Aorta (tissue), 5 donors: ENCODE measurements at regions not wholly inside any gene's neighbourhood (a gene's known extent, or its start where the extent isn't known, plus 50 kb on each side); places are given as distances from the start of the nearest gene placed in this dataset.

Experiments used
- ATAC-seq: fragments of 200-7000 bp; cut with Tn5 transposase; one replicate; pipeline ENCODE4 v1.9.1; 2022; ENCODE audit warnings: moderate library complexity; ENCODE audit not compliant: low FRiP score
- DNase-seq, 2 donors: peaks; one replicate each; pipeline ENCODE4 v3.0.0-alpha.2; 2020
- H3K27ac ChIP-seq, 2 donors: one replicate each; pipeline ENCODE4 v1.5.1; 2013; ENCODE audit warnings: low read length in 2 of 2, mild to moderate bottlenecking in 2 of 2, moderate library complexity in 2 of 2, control low read depth in 1 of 2, inconsistent platforms in 1 of 2, low read depth in 1 of 2
- H3K27me3 ChIP-seq, 2 donors: one replicate each; pipeline ENCODE4 v1.6.1; 2013; ENCODE audit warnings: control low read depth in 1 of 2, low read length in 1 of 2, mild to moderate bottlenecking in 1 of 2, moderate library complexity in 1 of 2; ENCODE audit not compliant: insufficient read depth in 2 of 2, control insufficient read depth in 1 of 2
- H3K36me3 ChIP-seq, 2 donors: one replicate each; pipeline ENCODE4 v1.6.1; 2013; ENCODE audit warnings: control low read depth in 1 of 2, low read length in 1 of 2, mild to moderate bottlenecking in 1 of 2; ENCODE audit not compliant: insufficient read depth in 2 of 2, control insufficient read depth in 1 of 2
- H3K4me1 ChIP-seq, 2 donors: one replicate each; pipeline ENCODE4 v1.6.1; 2013; ENCODE audit warnings: low read length in 2 of 2, control low read depth in 1 of 2, mild to moderate bottlenecking in 1 of 2, moderate library complexity in 1 of 2; ENCODE audit not compliant: insufficient read depth in 2 of 2, control insufficient read depth in 1 of 2
- H3K4me3 ChIP-seq, 2 donors: one replicate each; pipeline ENCODE4 v1.5.1; 2013; ENCODE audit warnings: low read length in 2 of 2, control low read depth in 1 of 2, mild to moderate bottlenecking in 1 of 2
- H3K9me3 ChIP-seq: one replicate; pipeline ENCODE4 v1.6.1; 2013; ENCODE audit warnings: mild to moderate bottlenecking, low read length; ENCODE audit not compliant: control insufficient read depth
- WGBS, 2 donors: extraction: QIAGEN DNeasy Blood & Tissue Kit; methylation state at CpG; one replicate each; pipeline ENCODE4 v1.1.7; 2013; 5-methylcytosine and 5-hydroxymethylcytosine counted together
- intact Hi-C, 2 donors: fragments of 100-400 bp; cut with DNase I; formaldehyde crosslinking; loops; one replicate each; pipeline versions ENCODE4 v1.14.2 to v1.15.0; 2022
- donor health status: healthy with polysubstance abuse.
- donor health status: Bipolar disorder and iron deficiency.
- donor health status: DM: no; HTN: no; CAD: no.
- donor health status: DM: no; HTN: no; CAD: no.
- donor health status: DM: yes; HTN: yes; CAD: no.

- DNase-seq = no peak
- H3K9me3 ChIP-seq = no peaks in the 10 kb centered on the region
- H3K27ac ChIP-seq = no peak overlapping the region
- no peak overlapping the region for H3K4me3 ChIP-seq
- no peaks in the 10 kb centered on the region for H3K36me3 ChIP-seq
- H3K27me3 ChIP-seq = no peaks in the 10 kb centered on the region
- H3K4me1 ChIP-seq = no peaks in the 10 kb centered on the region
- 80 to 85% methylated on average over 2 of the region's 2 CpGs for WGBS, 2 donors
- no peak for ATAC-seq
- intact Hi-C loops = no loop called here
Measured at GRCh38 chr7:17617380-17617779, 318.9 kb downstream of the AHR start.

- Histone ChIP-seq H3K4me1 (no peaks in the 10 kb centered on the region), H3K36me3 (no peaks in the 10 kb centered on the region), H3K27ac (no peak overlapping the region), H3K27me3 (no peaks in the 10 kb centered on the region), H3K9me3 (no peaks in the 10 kb centered on the region), H3K4me3 (no peak overlapping the region)
- WGBS, 2 donors = 78 to 83% methylated on average over 11 of the region's 11 CpGs
- DNase-seq (no peak), ATAC-seq (no peak)
- intact Hi-C loops = no loop called here
Measured at GRCh38 chr7:17617857-17618651, 319.6 kb downstream of the AHR start.

GRCh38 chr7:17618652-17618974, 320.2 kb downstream of the AHR start:
- H3K36me3 ChIP-seq = no peaks in the 10 kb centered on the region
- no peaks in the 10 kb centered on the region for H3K9me3 ChIP-seq
- DNase-seq (no peak), ATAC-seq (no peak)
- intact Hi-C loops = no loop called here
- WGBS, 2 donors = 69 to 72% methylated on average over 1 of the region's 1 CpG
- no peak overlapping the region for H3K4me3 ChIP-seq
- H3K4me1 ChIP-seq = peaks cover under 1 to 3% of the 10 kb centered on the region in 2 donors
- no peaks in the 10 kb centered on the region for H3K27me3 ChIP-seq
- no peak overlapping the region for H3K27ac ChIP-seq

GRCh38 chr7:17619196-17619818, 320.9 kb downstream of the AHR start:
- 88% methylated on average over 5 of the region's 5 CpGs for WGBS, 2 donors
- Histone ChIP-seq H3K27me3 (no peaks in the 10 kb centered on the region), H3K4me1 (peaks cover 3 to 5% of the 10 kb centered on the region in 2 donors), H3K36me3 (no peaks in the 10 kb centered on the region), H3K27ac (no peak overlapping the region), H3K4me3 (no peak overlapping the region), H3K9me3 (no peaks in the 10 kb centered on the region)
- DNase-seq (no peak), ATAC-seq (no peak)
- intact Hi-C loops = no loop called here

- DNase-seq = no peak
- intact Hi-C loops = no loop called here
- 80 to 86% methylated on average over 2 of the region's 2 CpGs for WGBS, 2 donors
- Histone ChIP-seq H3K9me3 (no peaks in the 10 kb centered on the region), H3K27ac (no peak overlapping the region), H3K4me1 (peaks cover 3 to 6% of the 10 kb centered on the region in 2 donors), H3K27me3 (no peaks in the 10 kb centered on the region), H3K4me3 (no peak overlapping the region), H3K36me3 (no peaks in the 10 kb centered on the region)
- ATAC-seq = no peak
Measured at GRCh38 chr7:17620566-17620965, 319.7 kb downstream of the SNX13 start.

- Histone ChIP-seq H3K36me3 (no peaks in the 10 kb centered on the region), H3K27me3 (no peaks in the 10 kb centered on the region), H3K4me3 (no peak overlapping the region), H3K9me3 (no peaks in the 10 kb centered on the region), H3K4me1 (peaks cover 3 to 6% of the 10 kb centered on the region in 2 donors), H3K27ac (no peak overlapping the region)
- 93 to 98% methylated on average over 2 of the region's 2 CpGs for WGBS, 2 donors
- intact Hi-C loops = no loop called here
- ATAC-seq (no peak), DNase-seq (no peak)
Measured at GRCh38 chr7:17622451-17622850, 317.8 kb downstream of the SNX13 start.

GRCh38 chr7:17623546-17624185, 316.6 kb downstream of the SNX13 start:
- ATAC-seq = no peak
- Histone ChIP-seq H3K9me3 (no peaks in the 10 kb centered on the region), H3K27ac (no peak overlapping the region), H3K36me3 (no peaks in the 10 kb centered on the region), H3K27me3 (no peaks in the 10 kb centered on the region), H3K4me3 (no peak overlapping the region), H3K4me1 (peaks cover 3 to 6% of the 10 kb centered on the region in 2 donors)
- intact Hi-C loops = no loop called here
- no peak for DNase-seq

GRCh38 chr7:17624379-17624778, 315.9 kb downstream of the SNX13 start:
- Histone ChIP-seq H3K4me3 (no peak overlapping the region), H3K27me3 (no peaks in the 10 kb centered on the region), H3K27ac (no peak overlapping the region), H3K9me3 (no peaks in the 10 kb centered on the region), H3K36me3 (no peaks in the 10 kb centered on the region), H3K4me1 (peaks cover 3 to 6% of the 10 kb centered on the region in 2 donors)
- ATAC-seq (no peak), DNase-seq (no peak)
- intact Hi-C loops = no loop called here

- intact Hi-C loops = no loop called here
- no peak for DNase-seq
- H3K4me3 ChIP-seq = no peak overlapping the region
- no peaks in the 10 kb centered on the region for H3K9me3 ChIP-seq
- whole genome bisulfite sequencing, 2 donors = 88 to 89% methylated on average over 3 of the region's 3 CpGs
- ATAC-seq = no peak
- no peak overlapping the region for H3K27ac ChIP-seq
- peaks cover 3 to 6% of the 10 kb centered on the region in 2 donors for H3K4me1 ChIP-seq
- H3K27me3 ChIP-seq = no peaks in the 10 kb centered on the region
- H3K36me3 ChIP-seq = no peaks in the 10 kb centered on the region
Measured at GRCh38 chr7:17625043-17625442, 315.3 kb downstream of the SNX13 start.
